ENCODE measurements at regions not wholly inside any gene's neighbourhood (a gene's known extent, or its start where the extent isn't known, plus 50 kb on each side); places are given as distances from the start of the nearest gene placed in this dataset.
"Not testable (repeated sequence)": the region's sequence is repeated elsewhere in the genome, so short reads cannot be mapped to it uniquely, and the experiment has no call there.

GRCh38 chr9:71521132-71521531, 247.2 kb downstream of the CEMIP2 start:
- ATAC-seq = no peak
- H3K9me3 Mint-ChIP-seq (ENCODE audit: insufficient read depth) = no peaks in the 10 kb centered on the region
- ChIA-PET CTCF (no interaction called here), POLR2A (no interaction called here)
- H3K4me3 Mint-ChIP-seq = no peak overlapping the region
- no peak for DNase-seq
- no peak overlapping the region for H3K27ac Mint-ChIP-seq
- no peaks in the 10 kb centered on the region for H3K36me3 Mint-ChIP-seq (ENCODE audit: low read depth)
- no peaks in the 10 kb centered on the region for H3K4me1 Mint-ChIP-seq (ENCODE audit: low read depth)
- H3K27me3 Mint-ChIP-seq (ENCODE audit: low read depth) = peaks cover 9% of the 10 kb centered on the region

GRCh38 chr9:71519098-71519696, 249.1 kb downstream of the CEMIP2 start:
- Mint-ChIP-seq H3K4me1 (ENCODE audit: low read depth) (no peaks in the 10 kb centered on the region), H3K4me3 (no peak overlapping the region), H3K27me3 (ENCODE audit: low read depth) (peaks cover 9% of the 10 kb centered on the region), H3K9me3 (ENCODE audit: insufficient read depth) (no peaks in the 10 kb centered on the region), H3K36me3 (ENCODE audit: low read depth) (no peaks in the 10 kb centered on the region), H3K27ac (no peak overlapping the region)
- ChIA-PET POLR2A (no interaction called here), CTCF (no interaction called here)
- ATAC-seq (no peak), DNase-seq (no peak)

- Mint-ChIP-seq H3K4me3 (no peak overlapping the region), H3K36me3 (ENCODE audit: low read depth) (no peaks in the 10 kb centered on the region), H3K9me3 (ENCODE audit: insufficient read depth) (no peaks in the 10 kb centered on the region), H3K27ac (no peak overlapping the region), H3K27me3 (ENCODE audit: low read depth) (peaks cover 9% of the 10 kb centered on the region), H3K4me1 (ENCODE audit: low read depth) (no peaks in the 10 kb centered on the region)
- ChIA-PET CTCF (no interaction called here), POLR2A (no interaction called here)
- DNase-seq = no peak
- no peak for ATAC-seq
These were observed 250.1 kb downstream of the CEMIP2 start for GRCh38 chr9:71518045-71518827.

- ChIA-PET CTCF (no interaction called here), POLR2A (no interaction called here)
- no peaks in the 10 kb centered on the region for H3K4me1 Mint-ChIP-seq (ENCODE audit: low read depth)
- no peaks in the 10 kb centered on the region for H3K9me3 Mint-ChIP-seq (ENCODE audit: insufficient read depth)
- no peak overlapping the region for H3K4me3 Mint-ChIP-seq
- no peak overlapping the region for H3K27ac Mint-ChIP-seq
- no peaks in the 10 kb centered on the region for H3K36me3 Mint-ChIP-seq (ENCODE audit: low read depth)
- H3K27me3 Mint-ChIP-seq (ENCODE audit: low read depth) = peaks cover 5% of the 10 kb centered on the region
- ATAC-seq = no peak
- DNase-seq = no peak
These were observed 252.7 kb downstream of the CEMIP2 start for GRCh38 chr9:71515626-71516025.

GRCh38 chr9:71515107-71515506, 253.2 kb downstream of the CEMIP2 start:
- Mint-ChIP-seq H3K9me3 (ENCODE audit: insufficient read depth) (no peaks in the 10 kb centered on the region), H3K27ac (no peak overlapping the region), H3K27me3 (ENCODE audit: low read depth) (peaks cover 5% of the 10 kb centered on the region), H3K36me3 (ENCODE audit: low read depth) (no peaks in the 10 kb centered on the region), H3K4me1 (ENCODE audit: low read depth) (no peaks in the 10 kb centered on the region), H3K4me3 (no peak overlapping the region)
- DNase-seq (no peak), ATAC-seq (no peak)
- POLR2A ChIA-PET = no interaction called here
- CTCF ChIA-PET = no interaction called here

GRCh38 chr9:71514344-71514975, 253.9 kb downstream of the CEMIP2 start:
- no peaks in the 10 kb centered on the region for H3K4me1 Mint-ChIP-seq (ENCODE audit: low read depth)
- no peaks in the 10 kb centered on the region for H3K36me3 Mint-ChIP-seq (ENCODE audit: low read depth)
- ChIA-PET POLR2A (no interaction called here), CTCF (no interaction called here)
- no peaks in the 10 kb centered on the region for H3K9me3 Mint-ChIP-seq (ENCODE audit: insufficient read depth)
- H3K4me3 Mint-ChIP-seq = no peak overlapping the region
- no peak overlapping the region for H3K27ac Mint-ChIP-seq
- ATAC-seq = no peak
- no peak for DNase-seq
- H3K27me3 Mint-ChIP-seq (ENCODE audit: low read depth) = peaks cover 2% of the 10 kb centered on the region

- no peaks in the 10 kb centered on the region for H3K4me1 Mint-ChIP-seq (ENCODE audit: low read depth)
- no peak for ATAC-seq
- H3K36me3 Mint-ChIP-seq (ENCODE audit: low read depth) = no peaks in the 10 kb centered on the region
- H3K27ac Mint-ChIP-seq = no peak overlapping the region
- H3K4me3 Mint-ChIP-seq = no peak overlapping the region
- POLR2A ChIA-PET = no interaction called here
- no peak for DNase-seq
- CTCF ChIA-PET = no interaction called here
- H3K27me3 Mint-ChIP-seq (ENCODE audit: low read depth) = peaks cover 5% of the 10 kb centered on the region
- no peaks in the 10 kb centered on the region for H3K9me3 Mint-ChIP-seq (ENCODE audit: insufficient read depth)
These were observed 259.3 kb downstream of the CEMIP2 start for GRCh38 chr9:71509054-71509453.

- H3K4me1 Mint-ChIP-seq (ENCODE audit: low read depth); DNase-seq; H3K4me3 Mint-ChIP-seq; CTCF ChIA-PET; H3K27me3 Mint-ChIP-seq (ENCODE audit: low read depth); POLR2A ChIA-PET; H3K36me3 Mint-ChIP-seq (ENCODE audit: low read depth); ATAC-seq; H3K27ac Mint-ChIP-seq; H3K9me3 Mint-ChIP-seq (ENCODE audit: insufficient read depth): not testable (repeated sequence)
These were observed 260.2 kb downstream of the CEMIP2 start for GRCh38 chr9:71508141-71508540.

GRCh38 chr9:71506821-71507220, 261.5 kb downstream of the CEMIP2 start:
- CTCF ChIA-PET = no interaction called here
- Mint-ChIP-seq H3K36me3 (ENCODE audit: low read depth) (no peaks in the 10 kb centered on the region), H3K4me3 (no peak overlapping the region), H3K9me3 (ENCODE audit: insufficient read depth) (no peaks in the 10 kb centered on the region), H3K4me1 (ENCODE audit: low read depth) (no peaks in the 10 kb centered on the region), H3K27me3 (ENCODE audit: low read depth) (peaks cover 3% of the 10 kb centered on the region), H3K27ac (no peak overlapping the region)
- ATAC-seq (no peak), DNase-seq (no peak)
- POLR2A ChIA-PET = no interaction called here

GRCh38 chr9:71504636-71505035, 263.7 kb downstream of the CEMIP2 start:
- Mint-ChIP-seq H3K36me3 (ENCODE audit: low read depth) (no peaks in the 10 kb centered on the region), H3K9me3 (ENCODE audit: insufficient read depth) (no peaks in the 10 kb centered on the region), H3K27ac (no peak overlapping the region), H3K27me3 (ENCODE audit: low read depth) (peaks cover 3% of the 10 kb centered on the region), H3K4me3 (no peak overlapping the region), H3K4me1 (ENCODE audit: low read depth) (no peaks in the 10 kb centered on the region)
- ATAC-seq = no peak
- DNase-seq = no peak
- ChIA-PET POLR2A (no interaction called here), CTCF (no interaction called here)

- Mint-ChIP-seq H3K4me3 (no peak overlapping the region), H3K9me3 (ENCODE audit: insufficient read depth) (no peaks in the 10 kb centered on the region), H3K27ac (no peak overlapping the region), H3K27me3 (ENCODE audit: low read depth) (peaks cover 2% of the 10 kb centered on the region), H3K4me1 (ENCODE audit: low read depth) (no peaks in the 10 kb centered on the region), H3K36me3 (ENCODE audit: low read depth) (no peaks in the 10 kb centered on the region)
- ATAC-seq (no peak), DNase-seq (no peak)
- CTCF ChIA-PET = interaction anchor here (0.5 to 1.1 kb wide), 2 partner anchors 106 to 680 kb away, joined by 3 read pairs; no protein-coding TSS in a partner anchor
- POLR2A ChIA-PET = no interaction called here
These were observed 269.6 kb downstream of the CEMIP2 start for GRCh38 chr9:71498691-71499090.

- peaks cover 6% of the 10 kb centered on the region for H3K27me3 Mint-ChIP-seq (ENCODE audit: low read depth)
- ChIA-PET POLR2A (no interaction called here), CTCF (interaction anchor here (0.7 kb wide), 1 partner anchor 319 kb away, joined by 3 read pairs; no protein-coding TSS in a partner anchor)
- H3K4me3 Mint-ChIP-seq = no peak overlapping the region
- H3K27ac Mint-ChIP-seq = no peak overlapping the region
- H3K36me3 Mint-ChIP-seq (ENCODE audit: low read depth) = no peaks in the 10 kb centered on the region
- ATAC-seq (no peak), DNase-seq (no peak)
- H3K4me1 Mint-ChIP-seq (ENCODE audit: low read depth) = no peaks in the 10 kb centered on the region
- no peaks in the 10 kb centered on the region for H3K9me3 Mint-ChIP-seq (ENCODE audit: insufficient read depth)
These were observed 277.5 kb downstream of the CEMIP2 start for GRCh38 chr9:71490810-71491209.

Measured in activated CD8-positive, alpha-beta T cell treated with anti-CD3 and anti-CD28 coated beads, Interleukin-2, amount 10 ng/mL, durations not matched to agents 7 days and 5 days (primary cell).